H1 (cell line): ENCODE measurements at regions not wholly inside any gene's neighbourhood (a gene's known extent, or its start where the extent isn't known, plus 50 kb on each side); places are given as distances from the start of the nearest gene placed in this dataset.

ENCODE experiments used
- ATF2 ChIP-seq: IDR thresholded peaks from 2 replicates; pipeline ENCODE4 v1.6.1; 2012; ENCODE audit warnings: low read length, inconsistent platforms
- CBX8 ChIP-seq: fragments of 300-800, 300-1000 bp; sonication (generic); IDR thresholded peaks from 2 replicates; pipeline ENCODE4 v1.7.1; 2016; ENCODE audit warnings: low read depth, low read length, borderline replicate concordance
- CHD7 ChIP-seq: fragments of 300-600 bp; sonication (generic); IDR thresholded peaks from 2 replicates; pipeline ENCODE4 v1.7.1; 2012; ENCODE audit warnings: low read length, moderate library complexity, mild to moderate bottlenecking, inconsistent platforms; ENCODE audit not compliant: insufficient replicate concordance
- EZH2 ChIP-seq: fragments of 200-600 bp; sonication (generic); IDR thresholded peaks from 2 replicates; pipeline ENCODE4 v1.7.1; 2012; ENCODE audit warnings: low read depth, mild to moderate bottlenecking, moderate library complexity, low read length, inconsistent platforms; ENCODE audit not compliant: severe bottlenecking
- FOSL1 ChIP-seq: IDR thresholded peaks from 2 replicates; pipeline ENCODE4 v1.6.1; 2011; ENCODE audit warnings: mild to moderate bottlenecking, low read depth, low read length, moderate library complexity; ENCODE audit not compliant: insufficient read depth
- POU5F1 ChIP-seq: IDR thresholded peaks from 2 replicates; pipeline ENCODE4 v1.6.1; 2011; ENCODE audit warnings: low read depth, mild to moderate bottlenecking, low read length, moderate library complexity
- RFX5 ChIP-seq: IDR thresholded peaks from 2 replicates; pipeline ENCODE4 v1.6.1; 2011; ENCODE audit warnings: low read depth, low read length, improper control_type of control experiment, borderline replicate concordance
- SP1 ChIP-seq: IDR thresholded peaks from 2 replicates; pipeline ENCODE4 v1.6.1; 2011; ENCODE audit warnings: low read depth, low read length

- TF ChIP-seq CHD7: no peak
- TF ChIP-seq POU5F1: no peak
- no peak for TF ChIP-seq CBX8
- TF ChIP-seq SP1: no peak
- no peak for TF ChIP-seq EZH2
- TF ChIP-seq RFX5: no peak
- no peak for TF ChIP-seq ATF2
- no peak for TF ChIP-seq FOSL1
Observed at GRCh38 chr1:14300991-14301703, 297.3 kb upstream of the KAZN start (continued).
